WERI-Rb-1 (cell line): ENCODE measurements at regions not wholly inside any gene's neighbourhood (a gene's known extent, or its start where the extent isn't known, plus 50 kb on each side); places are given as distances from the start of the nearest gene placed in this dataset.

Experiments used
- DNase-seq: peaks from one replicate; pipeline ENCODE4 v3.0.0-alpha.2; 2020
- H3K27ac ChIP-seq: fragments of 250-450 bp; sonication (Bioruptor Pico); 2 replicates; pipeline ENCODE4 v1.5.1; 2020; ENCODE audit warnings: mild to moderate bottlenecking, moderate library complexity
- H3K27me3 ChIP-seq: fragments of 250-450 bp; sonication (Bioruptor Pico); 2 replicates; pipeline ENCODE4 v1.5.1; 2021; ENCODE audit warnings: mild to moderate bottlenecking, low read depth, moderate library complexity; ENCODE audit not compliant: insufficient read depth, severe bottlenecking
- H3K36me3 ChIP-seq: fragments of 250-450 bp; sonication (Bioruptor Pico); 2 replicates; pipeline ENCODE4 v1.5.1; 2020; ENCODE audit warnings: mild to moderate bottlenecking, moderate library complexity
- H3K4me3 ChIP-seq: 2 replicates; pipeline ENCODE4 v1.5.1; 2011; ENCODE audit warnings: low read depth, mild to moderate bottlenecking, control low read depth, low read length
- H3K9me3 ChIP-seq: fragments of 250-450 bp; sonication (Bioruptor Pico); 2 replicates; pipeline ENCODE4 v1.5.1; 2021; ENCODE audit warnings: mild to moderate bottlenecking, moderate library complexity; ENCODE audit not compliant: severe bottlenecking
- CTCF ChIP-seq: IDR thresholded peaks from 2 replicates; pipeline ENCODE4 v1.5.1; 2011; ENCODE audit warnings: low read depth, mild to moderate bottlenecking, control low read depth, inconsistent platforms, low read length

GRCh38 chr11:79807506-79807905 is 366.7 kb upstream of the TENM4 start:
- H3K27me3 ChIP-seq: peaks cover 28% of the 10 kb centered on the region
- peaks cover 9% of the 10 kb centered on the region for H3K9me3 ChIP-seq
- H3K36me3 ChIP-seq: no peaks in the 10 kb centered on the region
- no peak overlapping the region for H3K4me3 ChIP-seq
- no peak overlapping the region for H3K27ac ChIP-seq
- TF ChIP-seq CTCF: no peak
- no peak for DNase-seq

- H3K4me3 ChIP-seq: no peak overlapping the region
- DNase-seq: no peak
- no peak for TF ChIP-seq CTCF
- H3K27ac ChIP-seq: no peak overlapping the region
- no peaks in the 10 kb centered on the region for H3K9me3 ChIP-seq
- H3K27me3 ChIP-seq: peaks cover 9% of the 10 kb centered on the region
- H3K36me3 ChIP-seq: no peaks in the 10 kb centered on the region
Measured at GRCh38 chr11:79796704-79797103, 355.9 kb upstream of the TENM4 start.

- Histone ChIP-seq H3K9me3 (no peaks in the 10 kb centered on the region), H3K4me3 (no peak overlapping the region), H3K27me3 (peaks cover 6% of the 10 kb centered on the region), H3K36me3 (no peaks in the 10 kb centered on the region), H3K27ac (no peak overlapping the region)
- no peak for TF ChIP-seq CTCF
- DNase-seq: no peak
Measured at GRCh38 chr11:79794484-79795393, 353.9 kb upstream of the TENM4 start.

GRCh38 chr11:79794057-79794456 is 353.2 kb upstream of the TENM4 start:
- H3K9me3 ChIP-seq: no peaks in the 10 kb centered on the region
- H3K27me3 ChIP-seq: peaks cover 6% of the 10 kb centered on the region
- no peak overlapping the region for H3K27ac ChIP-seq
- no peak for DNase-seq
- no peak for TF ChIP-seq CTCF
- no peak overlapping the region for H3K4me3 ChIP-seq
- H3K36me3 ChIP-seq: no peaks in the 10 kb centered on the region

- Histone ChIP-seq H3K4me3 (no peak overlapping the region), H3K9me3 (no peaks in the 10 kb centered on the region), H3K27me3 (no peaks in the 10 kb centered on the region), H3K36me3 (no peaks in the 10 kb centered on the region), H3K27ac (no peak overlapping the region)
- TF ChIP-seq CTCF: no peak
- DNase-seq: no peak
Measured at GRCh38 chr11:79786961-79787360, 346.1 kb upstream of the TENM4 start.

- no peaks in the 10 kb centered on the region for H3K36me3 ChIP-seq
- no peaks in the 10 kb centered on the region for H3K9me3 ChIP-seq
- TF ChIP-seq CTCF: no peak
- H3K4me3 ChIP-seq: no peak overlapping the region
- H3K27ac ChIP-seq: no peak overlapping the region
- H3K27me3 ChIP-seq: peaks cover 15% of the 10 kb centered on the region
- DNase-seq: no peak
Measured at GRCh38 chr11:79783833-79784232, 343.0 kb upstream of the TENM4 start.
